ENCODE measurements at regions not wholly inside any gene's neighbourhood (a gene's known extent, or its start where the extent isn't known, plus 50 kb on each side); places are given as distances from the start of the nearest gene placed in this dataset.

- TF ChIP-seq ZNF592 (IDR thresholded peaks at IDR 0.05) (peak; percentile 63; the same call in 1 of the 2 replicates), ZNF639 (CRISPR knock-in tag; conservative IDR thresholded peaks at IDR 0.05 in 1 of 2, IDR thresholded peaks at IDR 0.05 in 1 of 2) (peak in 1 of 2 experiments; percentile 40; a peak in 1 of 4 replicates), ATF3 (IDR thresholded peaks at IDR 0.05) (peak; percentile 65), ATF3 (CRISPR knock-in tag; conservative IDR thresholded peaks at IDR 0.05) (no peak), TEAD4 (IDR thresholded peaks at IDR 0.05; ENCODE audit: low read length) (peak; percentile 67), TEAD4 (CRISPR knock-in tag; IDR thresholded peaks at IDR 0.05; ENCODE audit: borderline replicate concordance) (no peak), TCF3 (CRISPR knock-in tag; IDR thresholded peaks at IDR 0.05) (peak; percentile 56), U2AF1 (optimal IDR thresholded peaks at IDR 0.05; ENCODE audit: low read depth, low read length) (peak; percentile 29), NCOR1 (IDR thresholded peaks at IDR 0.05) (0 out of 2 replicates have a peak, but pooled peaks have one; percentile 33), HLTF (IDR thresholded peaks at IDR 0.05) (no peak), CBFA2T2 (conservative IDR thresholded peaks at IDR 0.05) (peak; percentile 51; the same call in 1 of the 2 replicates), NR2F6 (CRISPR knock-in tag; IDR thresholded peaks at IDR 0.05) (no peak), ELF1 (tag; IDR thresholded peaks at IDR 0.05) (0 out of 2 replicates have a peak, but pooled peaks have one; percentile 12), ZNF3 (CRISPR knock-in tag; IDR thresholded peaks at IDR 0.05) (peak; percentile 89; the same call in 1 of the 2 replicates), RCOR1 (IDR thresholded peaks at IDR 0.05; ENCODE audit: borderline replicate concordance in 1 of 2, low read depth in 2 of 2, low read length in 2 of 2) (peak in 1 of 2 experiments; percentile 17; a peak in 1 of 4 replicates), BACH1 (tag; IDR thresholded peaks at IDR 0.05) (0 out of 2 replicates have a peak, but pooled peaks have one; percentile 66), DPF2 (IDR thresholded peaks at IDR 0.05) (peak; percentile 73), ARID3A (IDR thresholded peaks at IDR 0.05; ENCODE audit: borderline replicate concordance, low read depth, low read length) (0 out of 2 replicates have a peak, but pooled peaks have one; percentile 65), TAL1 (IDR thresholded peaks at IDR 0.05) (peak; percentile 52)
These were observed 249.8 kb downstream of the EDEM1 start (continued) for GRCh38 chr3:5437296-5437782.
